HCT116 (cell line): ENCODE measurements at regions not wholly inside any gene's neighbourhood (a gene's known extent, or its start where the extent isn't known, plus 50 kb on each side); places are given as distances from the start of the nearest gene placed in this dataset.

Experiments used
- ATAC-seq: fragments of 200-7000 bp; cut with Tn5 transposase; 2 replicates; pipeline ENCODE4 v1.9.1; 2020; ENCODE audit warnings: mild to moderate bottlenecking, moderate library complexity
- BruUV-seq: library from RNA; stranded (reverse); fragments of 400-500 nt; replicated peaks from 2 replicates; lab custom pipeline; 2021; lab: Mats Ljungman, UMichigan
- CTCF ChIA-PET: fragments of 300-600 bp; sonication (Branson Sonifier 250); formaldehyde crosslinking; loops from one replicate; lab custom pipeline; 2021; ENCODE audit warnings: antibody characterized with exemption; lab: Charles Lee
- POLR2A ChIA-PET: fragments of 300-600, 350-600 bp; sonication (Branson Sonifier 250); formaldehyde crosslinking; loops from one replicate; lab custom pipeline; 2021; ENCODE audit warnings: antibody characterized with exemption; lab: Charles Lee
- RAD21 ChIA-PET, 2 experiments: fragments of 300-600 bp; sonication (Branson Sonifier 250); formaldehyde crosslinking; loops; one replicate each; lab custom pipeline; 2023; ENCODE audit warnings: low total read pairs in 2 of 2; ENCODE audit not compliant: uncharacterized antibody in 2 of 2, unreplicated experiment in 2 of 2, low non-redundant PET in 1 of 2; lab: Charles Lee
- DNase-seq: peaks from one replicate; pipeline ENCODE4 v3.0.0-alpha.2; 2010; ENCODE audit warnings: low read depth, low spot score
- H2AFZ ChIP-seq: fragments of 200-600 bp; shearing (Covaris generic), sonication (generic); 2 replicates; pipeline ENCODE4 v1.6.1; 2017; ENCODE audit warnings: low read depth, mixed run types, mixed read lengths, antibody characterized with exemption, low read length; ENCODE audit not compliant: poor library complexity, severe bottlenecking
- H3K27ac ChIP-seq: 2 replicates; pipeline ENCODE4 v1.5.1; 2012; ENCODE audit warnings: low read depth, low read length
- H3K27me3 ChIP-seq: fragments of 200-600 bp; sonication (generic); 2 replicates; pipeline ENCODE4 v1.6.1; 2016; ENCODE audit warnings: mixed run types, low read length, mixed read lengths; ENCODE audit not compliant: insufficient read depth
- H3K36me3 ChIP-seq, 2 experiments: fragments of 200-500 bp in 1 of 2; fragments of 200-600 bp in 1 of 2; sonication (Bioruptor generic) in 1 of 2; sonication (generic) in 1 of 2; 2 replicates each; pipeline versions ENCODE4 v1.5.1 to v1.6.1; 2014 to 2016; ENCODE audit warnings: low read length in 2 of 2, inconsistent platforms in 1 of 2, mixed read lengths in 1 of 2, mixed run types in 1 of 2; ENCODE audit not compliant: insufficient read depth in 2 of 2, control insufficient read depth in 1 of 2
- H3K4me1 ChIP-seq, 2 experiments: fragments of 200-600 bp in 1 of 2; sonication (generic) in 1 of 2; 2 replicates each; pipeline versions ENCODE4 v1.5.1 to v1.6.1; 2012 to 2017; ENCODE audit warnings: low read length in 2 of 2, inconsistent platforms in 1 of 2, mild to moderate bottlenecking in 1 of 2, mixed read lengths in 1 of 2, mixed run types in 1 of 2, moderate library complexity in 1 of 2; ENCODE audit not compliant: insufficient read depth in 2 of 2, control insufficient read depth in 1 of 2
- H3K4me2 ChIP-seq: fragments of 200-600 bp; sonication (generic); 2 replicates; pipeline ENCODE4 v1.6.1; 2017; ENCODE audit warnings: mixed run types, low read length, mixed read lengths
- H3K4me3 ChIP-seq, 2 experiments: fragments of 200-600 bp in 1 of 2; sonication (generic) in 1 of 2; replicated peaks in 1 of 2; 2 replicates each; pipeline ENCODE4 v1.5.1; 2011 to 2016; ENCODE audit warnings: low read length in 2 of 2, control low read depth in 1 of 2, low read depth in 1 of 2, mild to moderate bottlenecking in 1 of 2, mixed read lengths in 1 of 2, mixed run types in 1 of 2
- H3K79me2 ChIP-seq: fragments of 200-600 bp; sonication (generic); 2 replicates; pipeline ENCODE4 v1.6.1; 2017; ENCODE audit warnings: mild to moderate bottlenecking, mixed run types, low read length, moderate library complexity, mixed read lengths; ENCODE audit not compliant: insufficient read depth
- H3K9ac ChIP-seq: fragments of 200-600 bp; sonication (generic); 2 replicates; pipeline ENCODE4 v1.6.1; 2016; ENCODE audit warnings: low read length, mixed read lengths
- H3K9me2 ChIP-seq: fragments of 200-600 bp; sonication (generic), shearing (Covaris generic); 2 replicates; pipeline ENCODE4 v1.6.1; 2017; ENCODE audit warnings: mixed run types, mild to moderate bottlenecking, moderate library complexity; ENCODE audit not compliant: insufficient read depth
- H3K9me3 ChIP-seq, 2 experiments: fragments of 200-500 bp in 1 of 2; fragments of 200-600 bp in 1 of 2; sonication (Bioruptor generic) in 1 of 2; sonication (generic) in 1 of 2; 2 replicates each; pipeline ENCODE4 v1.6.1; 2014 to 2017; ENCODE audit warnings: low read length in 2 of 2, mixed read lengths in 2 of 2, inconsistent platforms in 1 of 2, low read depth in 1 of 2, mild to moderate bottlenecking in 1 of 2, mixed run types in 1 of 2, moderate library complexity in 1 of 2; ENCODE audit not compliant: control insufficient read depth in 1 of 2, insufficient read depth in 1 of 2
- H4K20me1 ChIP-seq: fragments of 200-600 bp; sonication (generic), shearing (Covaris generic); 2 replicates; pipeline ENCODE4 v1.6.1; 2017; ENCODE audit warnings: mixed run types, mild to moderate bottlenecking, moderate library complexity; ENCODE audit not compliant: insufficient read depth
- CEBPB ChIP-seq: IDR thresholded peaks from 2 replicates; pipeline ENCODE4 v1.6.1; 2012; ENCODE audit warnings: low read depth
- EZH2phosphoT487 ChIP-seq: fragments of 200-600 bp; IDR thresholded peaks from 2 replicates; pipeline ENCODE4 v1.6.1; 2018; ENCODE audit warnings: antibody characterized with exemption, borderline replicate concordance
- FOSL1 ChIP-seq: IDR thresholded peaks from 2 replicates; pipeline ENCODE4 v1.6.1; 2012; ENCODE audit warnings: low read depth
- REST ChIP-seq: IDR thresholded peaks from 2 replicates; pipeline ENCODE4 v1.6.1; 2012; ENCODE audit warnings: low read depth
- YY1 ChIP-seq: IDR thresholded peaks from 2 replicates; pipeline ENCODE4 v1.6.1; 2011; ENCODE audit warnings: low read length, low read depth, moderate library complexity, mild to moderate bottlenecking; ENCODE audit not compliant: insufficient replicate concordance; ENCODE audit errors: extremely low read depth
- ZFX ChIP-seq: fragments of 450-650 bp; IDR thresholded peaks from 2 replicates; pipeline ENCODE4 v1.6.1; 2017
- intact Hi-C: fragments of 100-400 bp; cut with micrococcal nuclease; formaldehyde crosslinking; loops from 2 replicates; pipeline ENCODE4 v1.10.0; 2022
- TF ChIP-seq, protein P1 (sequence below): IDR thresholded peaks from 2 replicates; pipeline ENCODE4 v1.6.1; 2012

GRCh38 chrX:56031409-56031808 lies 200.7 kb upstream of the KLF8 start:
- ATAC-seq (no peak), DNase-seq (no peak)
- BruUV-seq: no TSS peak
- no peak overlapping the region for H3K4me2 ChIP-seq
- no peaks in the 10 kb centered on the region for H3K9me3 ChIP-seq
- H3K79me2 ChIP-seq: no peaks in the 10 kb centered on the region
- no peaks in the 10 kb centered on the region for H3K4me1 ChIP-seq
- H3K9me2 ChIP-seq: no peaks in the 10 kb centered on the region
- H3K36me3 ChIP-seq: no peaks in the 10 kb centered on the region
- no peak overlapping the region for H3K9ac ChIP-seq
- intact Hi-C loops: no loop called here
- H3K27me3 ChIP-seq: no peaks in the 10 kb centered on the region
- TF ChIP-seq, protein P1, sequence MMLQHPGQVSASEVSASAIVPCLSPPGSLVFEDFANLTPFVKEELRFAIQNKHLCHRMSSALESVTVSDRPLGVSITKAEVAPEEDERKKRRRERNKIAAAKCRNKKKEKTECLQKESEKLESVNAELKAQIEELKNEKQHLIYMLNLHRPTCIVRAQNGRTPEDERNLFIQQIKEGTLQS: no peak
- TF ChIP-seq ZFX (no peak), REST (no peak), CEBPB (no peak), EZH2phosphoT487 (no peak), YY1 (no peak), FOSL1 (no peak)
- no peak overlapping the region for H3K27ac ChIP-seq
- H2AFZ ChIP-seq: no peak overlapping the region
- POLR2A ChIA-PET: no interaction called here
- CTCF ChIA-PET: no interaction called here
- RAD21 ChIA-PET: no interaction called here
- H4K20me1 ChIP-seq: no peaks in the 10 kb centered on the region
- H3K4me3 ChIP-seq: no peak overlapping the region
